GM12891 (cell line): ENCODE measurements at regions not wholly inside any gene's neighbourhood (a gene's known extent, or its start where the extent isn't known, plus 50 kb on each side); places are given as distances from the start of the nearest gene placed in this dataset.

ENCODE experiments used
- PAX5 ChIP-seq: IDR thresholded peaks from 2 replicates; pipeline ENCODE4 v1.6.1; 2011; ENCODE audit warnings: low read length, moderate library complexity, mild to moderate bottlenecking; ENCODE audit not compliant: insufficient read depth, severe bottlenecking
- POLR2A ChIP-seq: IDR thresholded peaks from 2 replicates; pipeline ENCODE4 v1.6.1; 2011; ENCODE audit warnings: low read depth, low read length, control low read depth
- POLR2AphosphoS5 ChIP-seq: IDR thresholded peaks from 2 replicates; pipeline ENCODE4 v1.6.1; 2011; ENCODE audit warnings: low read depth, low read length, control low read depth
- SPI1 ChIP-seq: IDR thresholded peaks from 2 replicates; pipeline ENCODE4 v1.6.1; 2011; ENCODE audit warnings: low read depth, low read length, control low read depth
- TAF1 ChIP-seq: IDR thresholded peaks from 2 replicates; pipeline ENCODE4 v1.6.1; 2011; ENCODE audit warnings: low read depth, low read length, control low read depth

GRCh38 chr4:135239964-135240363 is 1038.4 kb upstream of the PABPC4L start:
- TF ChIP-seq POLR2A (no peak), SPI1 (no peak), TAF1 (no peak), POLR2AphosphoS5 (no peak), PAX5 (no peak)
